Activated T-helper 2 cell treated with anti-CD3 and anti-CD28 coated beads, Interferon-gamma antibody, Interleukin-2, Interleukin-4, amounts not matched to agents 10 μg/mL and 5 μg/mL and 100 μg/mL, durations not matched to agents 14 hours and 24 hours and 36 hours (primary cell): ENCODE measurements at regions not wholly inside any gene's neighbourhood (a gene's known extent, or its start where the extent isn't known, plus 50 kb on each side); places are given as distances from the start of the nearest gene placed in this dataset.
"Not testable (repeated sequence)": the region's sequence is repeated elsewhere in the genome, so short reads cannot be mapped to it uniquely, and the experiment has no call there.

Source experiments
- DNase-seq: peaks from one replicate; pipeline ENCODE4 v3.0.0; 2021; ENCODE audit warnings: low spot score
- H3K27ac Mint-ChIP-seq: one replicate; pipeline ENCODE4 v1.8.0; 2021; ENCODE audit warnings: mixed read lengths
- H3K27me3 Mint-ChIP-seq: one replicate; pipeline ENCODE4 v1.8.0; 2021; ENCODE audit warnings: low read depth, mixed read lengths
- H3K36me3 Mint-ChIP-seq: one replicate; pipeline ENCODE4 v1.8.0; 2021; ENCODE audit warnings: low read depth, mixed read lengths
- H3K4me1 Mint-ChIP-seq: one replicate; pipeline ENCODE4 v1.8.0; 2021; ENCODE audit warnings: low read depth, mixed read lengths
- H3K4me3 Mint-ChIP-seq: one replicate; pipeline ENCODE4 v1.8.0; 2021; ENCODE audit warnings: low read depth, mild to moderate bottlenecking, moderate library complexity, mixed read lengths
- H3K9me3 Mint-ChIP-seq: one replicate; pipeline ENCODE4 v1.8.0; 2021; ENCODE audit warnings: mixed read lengths
- intact Hi-C: fragments of 100-400 bp; cut with micrococcal nuclease; formaldehyde crosslinking; loops from one replicate; pipeline ENCODE4 v1.15.1; 2023

GRCh38 chr5:158599157-158599556 is 500.6 kb downstream of the EBF1 start:
- no peak for DNase-seq
- Mint-ChIP-seq H3K36me3 (no peaks in the 10 kb centered on the region), H3K9me3 (no peaks in the 10 kb centered on the region), H3K27ac (no peak overlapping the region), H3K27me3 (no peaks in the 10 kb centered on the region), H3K4me1 (no peaks in the 10 kb centered on the region), H3K4me3 (no peak overlapping the region)
- intact Hi-C loops: no loop called here

DNA sequence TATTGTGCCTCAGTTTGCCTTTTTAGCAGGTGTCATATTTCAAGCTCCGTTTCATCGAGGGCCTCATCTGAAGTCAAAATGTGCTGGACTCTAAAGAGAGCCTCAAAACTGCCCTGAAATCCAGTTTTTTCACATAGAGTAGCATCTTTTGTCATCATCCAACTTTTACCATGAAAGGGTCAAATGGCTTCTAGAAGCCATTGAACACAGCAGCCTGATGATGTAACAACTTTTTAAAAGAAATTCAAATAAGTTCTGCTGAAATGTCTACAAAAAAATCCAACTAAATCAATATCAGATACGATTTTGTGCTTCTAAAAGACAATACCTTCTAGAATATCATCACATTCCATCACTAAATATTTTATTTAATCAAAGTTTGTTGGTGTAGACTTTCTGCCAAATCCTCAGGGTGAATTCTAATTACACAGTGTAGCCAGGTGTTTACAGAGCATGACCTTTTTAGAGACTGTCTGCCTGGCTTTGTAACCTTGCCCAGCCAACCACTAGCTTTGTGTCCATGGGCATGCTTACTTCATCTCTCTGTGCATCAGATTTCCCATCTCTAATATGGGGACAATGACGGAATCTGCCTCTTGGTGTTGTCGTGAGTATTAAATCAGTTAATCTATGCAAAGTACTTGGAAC is 505.0 kb downstream of the EBF1 start:
- H3K4me3 Mint-ChIP-seq: no peak overlapping the region
- no peaks in the 10 kb centered on the region for H3K4me1 Mint-ChIP-seq
- no peaks in the 10 kb centered on the region for H3K9me3 Mint-ChIP-seq
- H3K36me3 Mint-ChIP-seq: no peaks in the 10 kb centered on the region
- intact Hi-C loops: no loop called here
- H3K27me3 Mint-ChIP-seq: no peaks in the 10 kb centered on the region
- no peak overlapping the region for H3K27ac Mint-ChIP-seq
- DNase-seq: no peak

DNA sequence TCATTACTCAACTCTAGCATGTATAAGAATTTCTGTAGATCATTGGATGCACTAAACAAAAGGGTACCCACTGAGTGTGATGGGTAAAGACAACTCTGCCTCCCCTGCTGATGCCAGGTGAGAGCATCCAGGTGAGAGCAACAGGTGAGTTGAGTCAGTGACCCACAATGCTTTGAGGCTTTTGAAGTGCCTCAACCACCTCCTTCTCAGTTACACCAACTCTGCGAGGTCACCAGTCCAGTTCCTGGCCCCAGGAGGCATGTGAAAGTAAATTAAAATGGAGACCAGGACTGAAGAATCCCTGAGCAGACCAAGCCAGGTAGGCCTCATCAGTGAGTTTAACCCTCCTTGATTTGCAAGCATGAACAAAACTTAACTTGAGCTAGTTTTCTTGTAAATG is 505.8 kb downstream of the EBF1 start:
- H3K36me3 Mint-ChIP-seq: no peaks in the 10 kb centered on the region
- no peaks in the 10 kb centered on the region for H3K4me1 Mint-ChIP-seq
- H3K27ac Mint-ChIP-seq: no peak overlapping the region
- H3K9me3 Mint-ChIP-seq: no peaks in the 10 kb centered on the region
- DNase-seq: no peak
- H3K4me3 Mint-ChIP-seq: no peak overlapping the region
- intact Hi-C loops: no loop called here
- H3K27me3 Mint-ChIP-seq: no peaks in the 10 kb centered on the region

DNA sequence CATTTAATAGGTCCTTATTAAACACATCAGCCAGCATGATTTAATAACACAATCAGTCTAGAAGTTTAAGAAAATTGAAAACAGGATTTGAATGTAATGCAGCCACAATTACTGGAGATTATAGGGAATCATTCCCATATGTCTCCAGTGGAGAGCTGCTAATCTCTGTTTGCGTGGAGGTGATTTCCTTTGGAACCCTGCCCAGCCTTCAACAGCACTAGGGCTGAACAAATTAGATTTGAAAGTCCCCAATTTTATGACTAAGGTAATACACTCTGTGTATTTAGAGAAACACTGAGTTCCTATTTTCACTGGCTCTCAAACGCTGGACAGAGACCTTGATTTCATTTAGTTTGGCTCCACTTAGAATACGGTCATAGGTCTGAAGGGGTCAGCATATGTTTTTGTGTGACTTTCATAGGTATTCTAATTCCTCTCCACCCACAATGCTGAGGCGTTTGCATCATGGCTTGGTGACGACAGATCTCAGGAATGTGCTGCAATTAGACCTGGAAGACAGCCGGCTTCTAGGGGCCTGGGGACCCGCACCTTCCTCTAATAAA is 508.3 kb downstream of the EBF1 start:
- Mint-ChIP-seq H3K27ac (no peak overlapping the region), H3K4me1 (no peaks in the 10 kb centered on the region), H3K9me3 (no peaks in the 10 kb centered on the region), H3K36me3 (no peaks in the 10 kb centered on the region), H3K4me3 (no peak overlapping the region), H3K27me3 (no peaks in the 10 kb centered on the region)
- intact Hi-C loops: no loop called here
- no peak for DNase-seq

GRCh38 chr5:158590746-158591300 is 508.9 kb downstream of the EBF1 start:
- no peaks in the 10 kb centered on the region for H3K36me3 Mint-ChIP-seq
- no peak for DNase-seq
- intact Hi-C loops: no loop called here

GRCh38 chr5:158589939-158590338 is 509.8 kb downstream of the EBF1 start:
- no peaks in the 10 kb centered on the region for H3K27me3 Mint-ChIP-seq
- peaks cover under 1% of the 10 kb centered on the region for H3K9me3 Mint-ChIP-seq
- H3K36me3 Mint-ChIP-seq: no peaks in the 10 kb centered on the region
- intact Hi-C loops: no loop called here
- H3K4me3 Mint-ChIP-seq: no peak overlapping the region
- no peak overlapping the region for H3K27ac Mint-ChIP-seq
- no peak for DNase-seq
- H3K4me1 Mint-ChIP-seq: no peaks in the 10 kb centered on the region

More at GRCh38 chr5:158590746-158591300, 508.9 kb downstream of the EBF1 start:
- no peaks in the 10 kb centered on the region for H3K9me3 Mint-ChIP-seq
- H3K4me3 Mint-ChIP-seq: no peak overlapping the region
- H3K27ac Mint-ChIP-seq: no peak overlapping the region
- no peaks in the 10 kb centered on the region for H3K27me3 Mint-ChIP-seq
- no peaks in the 10 kb centered on the region for H3K4me1 Mint-ChIP-seq

- intact Hi-C loops: no loop called here
- no peak overlapping the region for H3K4me3 Mint-ChIP-seq
- no peak for DNase-seq
- no peaks in the 10 kb centered on the region for H3K36me3 Mint-ChIP-seq
- no peaks in the 10 kb centered on the region for H3K27me3 Mint-ChIP-seq
- H3K9me3 Mint-ChIP-seq: peaks cover 6% of the 10 kb centered on the region
- H3K27ac Mint-ChIP-seq: no peak overlapping the region
- H3K4me1 Mint-ChIP-seq: no peaks in the 10 kb centered on the region
Measured at GRCh38 chr5:158588617-158589016, 511.1 kb downstream of the EBF1 start.

- Mint-ChIP-seq H3K4me3 (no peak overlapping the region), H3K36me3 (no peaks in the 10 kb centered on the region), H3K27me3 (no peaks in the 10 kb centered on the region), H3K27ac (no peak overlapping the region), H3K9me3 (peaks cover 11% of the 10 kb centered on the region), H3K4me1 (no peaks in the 10 kb centered on the region)
- no peak for DNase-seq
- intact Hi-C loops: no loop called here
Measured at GRCh38 chr5:158586054-158586453, 513.7 kb downstream of the EBF1 start.

DNA sequence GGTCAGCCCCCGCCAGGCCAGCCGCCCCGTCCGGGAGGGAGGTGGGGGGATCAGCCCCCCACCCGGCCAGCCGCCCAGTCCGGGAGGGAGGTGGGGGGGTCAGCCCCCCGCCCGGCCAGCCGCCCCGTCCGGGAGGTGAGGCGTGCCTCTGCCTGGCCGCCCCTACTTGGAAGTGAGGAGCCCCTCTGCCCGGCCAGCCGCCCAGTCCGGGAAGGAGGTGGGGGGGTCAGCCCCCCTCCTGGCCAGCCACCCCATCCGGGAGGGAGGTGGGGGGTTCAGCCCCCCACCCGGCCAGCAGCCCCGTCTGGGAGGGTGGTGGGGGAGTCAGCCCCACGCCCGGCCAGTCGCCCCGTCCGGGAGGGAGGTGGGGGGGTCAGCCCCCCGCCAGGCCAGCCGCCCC is 517.0 kb downstream of the EBF1 start:
- DNase-seq, H3K4me3 Mint-ChIP-seq, H3K4me1 Mint-ChIP-seq, H3K27me3 Mint-ChIP-seq, intact Hi-C loops, H3K27ac Mint-ChIP-seq, H3K36me3 Mint-ChIP-seq: not testable (repeated sequence)
- peaks cover 14% of the 10 kb centered on the region for H3K9me3 Mint-ChIP-seq

DNA sequence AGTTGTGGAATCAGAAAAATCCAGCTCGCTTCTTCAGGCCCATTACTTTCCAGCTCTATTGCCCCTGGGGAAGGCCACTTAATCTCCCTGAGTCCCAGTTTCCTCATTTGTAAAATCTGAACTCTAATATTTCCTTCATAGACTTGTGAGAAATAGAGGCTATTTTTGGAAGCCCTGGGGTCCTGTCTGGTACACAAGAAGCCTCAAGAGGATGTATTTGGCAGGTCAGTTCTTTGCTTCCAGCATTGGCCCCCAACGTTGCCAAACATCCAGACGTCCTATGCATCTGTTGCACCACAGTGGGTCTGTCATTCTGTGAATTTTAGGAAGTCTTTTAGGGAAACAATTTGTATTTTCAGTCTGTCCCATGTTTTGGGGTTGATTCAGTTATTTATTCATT is 525.9 kb downstream of the EBF1 start:
- intact Hi-C loops: no loop called here
- Mint-ChIP-seq H3K4me3 (no peak overlapping the region), H3K27me3 (no peaks in the 10 kb centered on the region), H3K27ac (no peak overlapping the region), H3K4me1 (no peaks in the 10 kb centered on the region), H3K36me3 (no peaks in the 10 kb centered on the region), H3K9me3 (no peaks in the 10 kb centered on the region)
- DNase-seq: no peak

DNA sequence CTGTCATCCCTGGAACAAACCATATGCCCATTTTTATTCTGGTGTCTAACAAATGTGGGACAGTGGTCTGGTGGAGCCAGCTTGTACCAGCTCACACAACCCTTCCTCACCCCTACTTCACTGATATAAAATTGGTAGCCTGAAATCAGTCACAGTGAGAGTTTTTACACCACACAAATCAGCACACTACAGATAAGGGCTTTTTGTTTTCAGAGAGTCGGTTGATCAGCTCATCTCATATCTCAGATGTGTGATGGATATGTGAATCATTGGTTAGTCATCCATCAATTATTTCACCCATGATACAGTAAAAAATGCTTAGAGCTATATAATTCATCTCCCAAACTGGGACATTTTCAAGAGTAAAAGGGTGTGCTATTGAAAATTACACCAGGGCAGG is 529.2 kb downstream of the EBF1 start:
- Mint-ChIP-seq H3K27me3 (peaks cover 2% of the 10 kb centered on the region), H3K9me3 (no peaks in the 10 kb centered on the region), H3K27ac (no peak overlapping the region), H3K36me3 (no peaks in the 10 kb centered on the region), H3K4me1 (no peaks in the 10 kb centered on the region), H3K4me3 (no peak overlapping the region)
- DNase-seq: no peak
- intact Hi-C loops: no loop called here

GRCh38 chr5:158569534-158569933 is 530.2 kb downstream of the EBF1 start:
- peaks cover 2% of the 10 kb centered on the region for H3K27me3 Mint-ChIP-seq
- H3K36me3 Mint-ChIP-seq: no peaks in the 10 kb centered on the region
- intact Hi-C loops: no loop called here

GRCh38 chr5:158565017-158565789 is 534.5 kb downstream of the EBF1 start:
- H3K27me3 Mint-ChIP-seq: peaks cover 2% of the 10 kb centered on the region
- intact Hi-C loops: no loop called here
- H3K4me3 Mint-ChIP-seq: no peak overlapping the region
- DNase-seq: no peak
- peaks cover 3% of the 10 kb centered on the region for H3K4me1 Mint-ChIP-seq
- H3K36me3 Mint-ChIP-seq: no peaks in the 10 kb centered on the region
- H3K9me3 Mint-ChIP-seq: no peaks in the 10 kb centered on the region
- no peak overlapping the region for H3K27ac Mint-ChIP-seq

More at GRCh38 chr5:158569534-158569933, 530.2 kb downstream of the EBF1 start:
- H3K4me1 Mint-ChIP-seq: no peaks in the 10 kb centered on the region
- no peak overlapping the region for H3K4me3 Mint-ChIP-seq
- no peak overlapping the region for H3K27ac Mint-ChIP-seq
- no peak for DNase-seq
- H3K9me3 Mint-ChIP-seq: no peaks in the 10 kb centered on the region
